Liver (tissue), 8 donors: ENCODE measurements at regions not wholly inside any gene's neighbourhood (a gene's known extent, or its start where the extent isn't known, plus 50 kb on each side); places are given as distances from the start of the nearest gene placed in this dataset.

ENCODE experiments used
- DNase-seq: peaks from one replicate; pipeline ENCODE4 v3.0.0-alpha.2; 2017; ENCODE audit warnings: low spot score
- H3K27ac ChIP-seq, 2 donors: one replicate each; pipeline ENCODE4 v1.7.0; 2013; ENCODE audit warnings: inconsistent platforms in 2 of 2, low read length in 2 of 2, control low read depth in 1 of 2, low read depth in 1 of 2, mild to moderate bottlenecking in 1 of 2
- H3K27me3 ChIP-seq, 4 donors: one replicate each; pipeline versions ENCODE4 v1.6.1 to v1.7.0; 2013; ENCODE audit warnings: low read length in 3 of 4, inconsistent platforms in 1 of 4, mild to moderate bottlenecking in 1 of 4, moderate library complexity in 1 of 4; ENCODE audit not compliant: control insufficient read depth in 4 of 4, insufficient read depth in 4 of 4
- H3K36me3 ChIP-seq, 4 donors: one replicate each; pipeline versions ENCODE4 v1.6.1 to v1.7.0; 2013; ENCODE audit warnings: low read length in 3 of 4, mild to moderate bottlenecking in 3 of 4, low read depth in 1 of 4, moderate library complexity in 1 of 4; ENCODE audit not compliant: control insufficient read depth in 4 of 4, insufficient read depth in 3 of 4
- H3K4me1 ChIP-seq, 4 donors: one replicate each; pipeline versions ENCODE4 v1.6.1 to v1.7.0; 2013; ENCODE audit warnings: low read length in 3 of 4, mild to moderate bottlenecking in 3 of 4, moderate library complexity in 1 of 4; ENCODE audit not compliant: control insufficient read depth in 4 of 4, insufficient read depth in 4 of 4
- H3K4me3 ChIP-seq, 3 donors: one replicate each; pipeline versions ENCODE4 v1.6.1 to v1.7.0; 2013; ENCODE audit warnings: low read length in 3 of 3, control low read depth in 1 of 3, low read depth in 1 of 3, mild to moderate bottlenecking in 1 of 3
- H3K9ac ChIP-seq, 2 donors: one replicate each; pipeline ENCODE4 v1.7.0; 2013; ENCODE audit warnings: low read length in 2 of 2, mild to moderate bottlenecking in 2 of 2, moderate library complexity in 2 of 2, control low read depth in 1 of 2, low read depth in 1 of 2
- H3K9me3 ChIP-seq, 4 donors: one replicate each; pipeline versions ENCODE4 v1.6.1 to v1.7.0; 2013; ENCODE audit warnings: low read length in 3 of 4; ENCODE audit not compliant: control insufficient read depth in 4 of 4
- ATF3 ChIP-seq: IDR thresholded peaks from 2 replicates; pipeline ENCODE4 v1.6.1; 2016; ENCODE audit warnings: antibody characterized with exemption
- EGR1 ChIP-seq, 2 donors: IDR thresholded peaks; 2 replicates each; pipeline ENCODE4 v1.6.1; 2016 to 2018; ENCODE audit warnings: antibody characterized with exemption in 2 of 2, low read depth in 2 of 2
- FOXA1 ChIP-seq: IDR thresholded peaks from 2 replicates; pipeline ENCODE4 v1.6.1; 2016; ENCODE audit warnings: antibody characterized with exemption
- FOXA2 ChIP-seq: IDR thresholded peaks from 2 replicates; pipeline ENCODE4 v1.6.1; 2016; ENCODE audit warnings: antibody characterized with exemption
- GABPA ChIP-seq, 2 donors: IDR thresholded peaks in 1 of 2; conservative IDR thresholded peaks in 1 of 2; 2 replicates each; pipeline ENCODE4 v1.6.1; 2016; ENCODE audit warnings: antibody characterized with exemption in 2 of 2, mild to moderate bottlenecking in 1 of 2, moderate library complexity in 1 of 2
- HNF4A ChIP-seq, 2 donors: conservative IDR thresholded peaks; 2 replicates each; pipeline ENCODE4 v1.6.1; 2016; ENCODE audit warnings: antibody characterized with exemption in 2 of 2, mild to moderate bottlenecking in 2 of 2
- JUND ChIP-seq, 2 donors: IDR thresholded peaks; 2 replicates each; pipeline ENCODE4 v1.6.1; 2016; ENCODE audit warnings: antibody characterized with exemption in 2 of 2
- NR2F2 ChIP-seq: IDR thresholded peaks from 2 replicates; pipeline ENCODE4 v1.6.1; 2016; ENCODE audit warnings: antibody characterized with exemption
- RAD21 ChIP-seq, 2 donors: IDR thresholded peaks; 2 replicates each; pipeline ENCODE4 v1.6.1; 2016; ENCODE audit warnings: antibody characterized with exemption in 2 of 2, mild to moderate bottlenecking in 2 of 2
- REST ChIP-seq: IDR thresholded peaks from 2 replicates; pipeline ENCODE4 v1.6.1; 2016; ENCODE audit warnings: antibody characterized with exemption, mild to moderate bottlenecking
- RXRA ChIP-seq, 2 donors: IDR thresholded peaks; 2 replicates each; pipeline ENCODE4 v1.6.1; 2017 to 2018; ENCODE audit warnings: antibody characterized with exemption in 2 of 2, mild to moderate bottlenecking in 1 of 2
- SP1 ChIP-seq: IDR thresholded peaks from 2 replicates; pipeline ENCODE4 v1.6.1; 2018; ENCODE audit warnings: antibody characterized with exemption, mild to moderate bottlenecking
- TAF1 ChIP-seq: conservative IDR thresholded peaks from 2 replicates; pipeline ENCODE4 v1.6.1; 2016; ENCODE audit warnings: antibody characterized with exemption, mild to moderate bottlenecking
- YY1 ChIP-seq: IDR thresholded peaks from 2 replicates; pipeline ENCODE4 v1.6.1; 2016; ENCODE audit warnings: antibody characterized with exemption, mild to moderate bottlenecking
- ZBTB33 ChIP-seq: IDR thresholded peaks from 2 replicates; pipeline ENCODE4 v1.6.1; 2016; ENCODE audit warnings: antibody characterized with exemption
- WGBS: extraction: QIAGEN DNeasy Blood & Tissue Kit; methylation state at CpG from one replicate; pipeline ENCODE4 v1.1.7; 2013; 5-methylcytosine and 5-hydroxymethylcytosine counted together
- TF ChIP-seq, protein P1 (sequence below): IDR thresholded peaks from 2 replicates; pipeline ENCODE4 v1.6.1; 2016; ENCODE audit warnings: antibody characterized with exemption
- TF ChIP-seq, protein P2 (sequence below): fragments of 150-350 bp; IDR thresholded peaks from 2 replicates; pipeline ENCODE4 v1.5.1; 2017; ENCODE audit warnings: improper control_type of control experiment, low read depth, low read length; ENCODE audit not compliant: missing input control
- donor health status: healthy.
- donor health status: healthy.
- donor health status: healthy.
- donor health status: healthy.
- donor health status: healthy.

DNA sequence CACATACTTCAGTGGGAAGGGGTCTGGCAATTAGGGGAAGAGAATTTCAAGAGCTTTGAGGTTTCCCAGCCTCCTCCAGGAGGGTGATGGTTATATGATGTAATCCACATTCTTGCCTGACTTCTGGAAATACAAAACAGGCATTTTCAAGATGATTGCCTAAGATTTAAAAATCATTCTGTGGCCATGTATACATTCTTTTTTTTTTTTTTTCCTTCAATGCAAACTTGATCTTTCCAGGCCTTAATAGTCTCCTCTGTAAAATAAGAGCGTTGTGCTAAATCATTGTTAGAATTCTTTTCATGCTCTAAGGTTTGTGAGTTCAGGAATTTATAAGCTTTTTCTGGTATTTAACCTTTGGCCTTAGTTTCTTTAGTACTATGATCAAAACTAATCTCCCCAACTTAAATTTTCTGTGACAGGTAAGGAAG lies 192.3 kb upstream of the HMCN1 start:
- no peak for TF ChIP-seq ZBTB33
- TF ChIP-seq FOXA1, result no peak
- no peak for TF ChIP-seq FOXA2
- no peak for TF ChIP-seq REST
- no peak for TF ChIP-seq GABPA (IDR thresholded peaks at IDR 0.05 in 1 of 2, conservative IDR thresholded peaks at IDR 0.05 in 1 of 2)
- TF ChIP-seq EGR1 (IDR thresholded peaks at IDR 0.05; ENCODE audit: low read depth in 2 of 2), result no peak
- TF ChIP-seq TAF1, result no peak
- TF ChIP-seq JUND (IDR thresholded peaks at IDR 0.05), result no peak
- TF ChIP-seq, protein P1, sequence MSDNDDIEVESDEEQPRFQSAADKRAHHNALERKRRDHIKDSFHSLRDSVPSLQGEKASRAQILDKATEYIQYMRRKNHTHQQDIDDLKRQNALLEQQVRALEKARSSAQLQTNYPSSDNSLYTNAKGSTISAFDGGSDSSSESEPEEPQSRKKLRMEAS, result no peak
- TF ChIP-seq HNF4A (conservative IDR thresholded peaks at IDR 0.05), result no peak
- TF ChIP-seq SP1, result no peak
- TF ChIP-seq ATF3, result no peak
- TF ChIP-seq RAD21 (IDR thresholded peaks at IDR 0.05), result no peak
- no peak overlapping the region for H3K4me3 ChIP-seq
- H3K27me3 ChIP-seq, result peaks cover 0 to 2% (median 0%) of the 10 kb centered on the region in 4 donors
- DNase-seq, result no peak
- no peaks in the 10 kb centered on the region for H3K9me3 ChIP-seq
- 88% methylated on average over 1 of the region's 1 CpG for WGBS
- no peak overlapping the region for H3K27ac ChIP-seq
- H3K4me1 ChIP-seq, result no peaks in the 10 kb centered on the region
- no peaks in the 10 kb centered on the region for H3K36me3 ChIP-seq
- H3K9ac ChIP-seq, result no peak overlapping the region

DNA sequence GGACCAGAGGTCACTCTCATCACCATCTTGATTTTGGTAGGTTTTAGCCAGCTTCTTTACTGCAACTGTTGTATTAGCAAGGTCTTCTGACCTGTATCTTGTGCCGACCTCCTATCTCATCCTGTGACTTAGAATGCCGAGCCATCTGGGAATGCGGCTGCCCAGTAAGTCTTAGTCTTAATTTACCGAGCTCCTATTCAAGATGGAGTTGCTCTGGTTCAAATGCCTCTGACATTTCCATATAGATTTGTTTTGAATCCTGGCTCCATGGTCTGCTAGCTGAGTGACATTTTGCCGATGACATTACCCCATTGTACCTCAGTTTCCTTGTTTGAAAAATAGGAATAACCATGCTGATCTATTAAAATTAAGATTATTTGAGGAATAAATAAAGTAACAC lies 193.9 kb upstream of the HMCN1 start:
- DNase-seq, result no peak
- 96% methylated on average over 5 of the region's 5 CpGs for WGBS
- no peaks in the 10 kb centered on the region for H3K36me3 ChIP-seq
- H3K4me3 ChIP-seq, result no peak overlapping the region
- H3K9ac ChIP-seq, result no peak overlapping the region
- no peaks in the 10 kb centered on the region for H3K9me3 ChIP-seq
- TF ChIP-seq ZBTB33, result no peak
- no peak for TF ChIP-seq ATF3
- TF ChIP-seq RXRA (IDR thresholded peaks at IDR 0.05), result no peak
- TF ChIP-seq REST, result no peak
- TF ChIP-seq, protein P2, sequence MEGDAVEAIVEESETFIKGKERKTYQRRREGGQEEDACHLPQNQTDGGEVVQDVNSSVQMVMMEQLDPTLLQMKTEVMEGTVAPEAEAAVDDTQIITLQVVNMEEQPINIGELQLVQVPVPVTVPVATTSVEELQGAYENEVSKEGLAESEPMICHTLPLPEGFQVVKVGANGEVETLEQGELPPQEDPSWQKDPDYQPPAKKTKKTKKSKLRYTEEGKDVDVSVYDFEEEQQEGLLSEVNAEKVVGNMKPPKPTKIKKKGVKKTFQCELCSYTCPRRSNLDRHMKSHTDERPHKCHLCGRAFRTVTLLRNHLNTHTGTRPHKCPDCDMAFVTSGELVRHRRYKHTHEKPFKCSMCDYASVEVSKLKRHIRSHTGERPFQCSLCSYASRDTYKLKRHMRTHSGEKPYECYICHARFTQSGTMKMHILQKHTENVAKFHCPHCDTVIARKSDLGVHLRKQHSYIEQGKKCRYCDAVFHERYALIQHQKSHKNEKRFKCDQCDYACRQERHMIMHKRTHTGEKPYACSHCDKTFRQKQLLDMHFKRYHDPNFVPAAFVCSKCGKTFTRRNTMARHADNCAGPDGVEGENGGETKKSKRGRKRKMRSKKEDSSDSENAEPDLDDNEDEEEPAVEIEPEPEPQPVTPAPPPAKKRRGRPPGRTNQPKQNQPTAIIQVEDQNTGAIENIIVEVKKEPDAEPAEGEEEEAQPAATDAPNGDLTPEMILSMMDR, result no peak
- no peak for TF ChIP-seq FOXA2
- TF ChIP-seq SP1, result no peak
- TF ChIP-seq EGR1 (IDR thresholded peaks at IDR 0.05; ENCODE audit: low read depth in 2 of 2), result no peak
- TF ChIP-seq YY1, result no peak
- TF ChIP-seq JUND (IDR thresholded peaks at IDR 0.05), result no peak
- TF ChIP-seq FOXA1, result no peak
- TF ChIP-seq NR2F2, result no peak
- H3K27ac ChIP-seq, result no peak overlapping the region
- peaks cover 0 to 2% (median 0%) of the 10 kb centered on the region in 4 donors for H3K27me3 ChIP-seq
- peaks cover 0 to 3% (median 2%) of the 10 kb centered on the region in 4 donors for H3K4me1 ChIP-seq
